OCI-LY7 (cell line): ENCODE measurements at regions not wholly inside any gene's neighbourhood (a gene's known extent, or its start where the extent isn't known, plus 50 kb on each side); places are given as distances from the start of the nearest gene placed in this dataset.

Source experiments
- BruUV-seq: library from RNA; stranded (reverse); fragments of 400-500 nt; replicated peaks from 2 replicates; lab custom pipeline; 2021; lab: Mats Ljungman, UMichigan
- CTCF ChIA-PET: fragments of 300-600 bp; sonication (Branson Sonifier 250); formaldehyde crosslinking; loops from one replicate; lab custom pipeline; 2022; ENCODE audit warnings: antibody characterized with exemption; ENCODE audit not compliant: unreplicated experiment; lab: Charles Lee
- POLR2A ChIA-PET: fragments of 300-600 bp; sonication (Branson Sonifier 250); formaldehyde crosslinking; loops from one replicate; lab custom pipeline; 2022; ENCODE audit warnings: antibody characterized with exemption; lab: Charles Lee
- DNase-seq: peaks from one replicate; pipeline ENCODE4 v3.0.0-alpha.2; 2015; ENCODE audit warnings: low spot score
- H2AFZ ChIP-seq: fragments of 200-600 bp; sonication (generic), shearing (Covaris generic); 2 replicates; pipeline ENCODE4 v1.6.1; 2014; ENCODE audit warnings: mild to moderate bottlenecking, antibody characterized with exemption, low read length, moderate library complexity
- H3K27ac ChIP-seq: fragments of 200-600 bp; sonication (generic); 2 replicates; pipeline ENCODE4 v1.5.1; 2014; ENCODE audit warnings: mixed run types, low read depth, mild to moderate bottlenecking, moderate library complexity, low read length, inconsistent platforms; ENCODE audit not compliant: poor library complexity, severe bottlenecking
- H3K36me3 ChIP-seq: fragments of 200-600 bp; sonication (generic); 2 replicates; pipeline ENCODE4 v1.6.1; 2014; ENCODE audit warnings: mild to moderate bottlenecking, antibody characterized with exemption, low read length, moderate library complexity, mixed read lengths; ENCODE audit not compliant: insufficient read depth
- H3K4me1 ChIP-seq: fragments of 200-600 bp; sonication (generic); 2 replicates; pipeline ENCODE4 v1.5.1; 2014; ENCODE audit warnings: mild to moderate bottlenecking, low read length; ENCODE audit not compliant: insufficient read depth, poor library complexity, severe bottlenecking
- H3K4me2 ChIP-seq: fragments of 200-600 bp; sonication (generic); 2 replicates; pipeline ENCODE4 v1.6.1; 2014; ENCODE audit warnings: mild to moderate bottlenecking, low read length
- H3K4me3 ChIP-seq: fragments of 200-600 bp; sonication (generic); 2 replicates; pipeline ENCODE4 v1.5.1; 2014; ENCODE audit warnings: mild to moderate bottlenecking, low read depth, low read length; ENCODE audit not compliant: poor library complexity, severe bottlenecking
- H3K79me2 ChIP-seq: fragments of 200-600 bp; sonication (generic); 2 replicates; pipeline ENCODE4 v1.6.1; 2016; ENCODE audit warnings: low read depth, mild to moderate bottlenecking, low read length, moderate library complexity, mixed read lengths; ENCODE audit not compliant: insufficient read depth
- H3K9me2 ChIP-seq: fragments of 200-600 bp; sonication (generic); 2 replicates; pipeline ENCODE4 v1.6.1; 2016; ENCODE audit warnings: mild to moderate bottlenecking, low read length, mixed read lengths; ENCODE audit not compliant: insufficient read depth
- H3K9me3 ChIP-seq: fragments of 200-600 bp; sonication (generic); 2 replicates; pipeline ENCODE4 v1.6.1; 2014; ENCODE audit warnings: mild to moderate bottlenecking, mixed run types, low read length, mixed read lengths
- H4K20me1 ChIP-seq: fragments of 200-600 bp; sonication (generic); 2 replicates; pipeline ENCODE4 v1.6.1; 2014; ENCODE audit warnings: mild to moderate bottlenecking, antibody characterized with exemption, low read length, moderate library complexity, mixed read lengths; ENCODE audit not compliant: insufficient read depth
- EZH2phosphoT487 ChIP-seq: fragments of 200-600 bp; sonication (generic); IDR thresholded peaks from 2 replicates; pipeline ENCODE4 v1.6.1; 2018; ENCODE audit warnings: low read depth, borderline replicate concordance, mild to moderate bottlenecking, mixed run types, antibody characterized with exemption, low read length, moderate library complexity, mixed read lengths
- intact Hi-C: fragments of 100-400 bp; cut with micrococcal nuclease; formaldehyde crosslinking; loops from one replicate; pipeline ENCODE4 v1.10.0; 2022; ENCODE audit not compliant: unreplicated experiment
- TF ChIP-seq, protein P1 (sequence below): fragments of 200-600 bp; sonication (generic); conservative IDR thresholded peaks from 2 replicates; pipeline ENCODE4 v1.5.1; 2014; ENCODE audit warnings: mild to moderate bottlenecking, antibody characterized with exemption, low read length, moderate library complexity, mixed read lengths

- DNase-seq: no peak
- ChIA-PET CTCF (no interaction called here), POLR2A (interaction anchor here (0.6 kb wide), 1 partner anchor 14 kb away, joined by 3 read pairs; no protein-coding TSS in a partner anchor)
- Histone ChIP-seq H3K4me3 (no peak overlapping the region), H3K9me2 (no peaks in the 10 kb centered on the region), H3K27ac (no peak overlapping the region), H3K4me1 (no peaks in the 10 kb centered on the region), H4K20me1 (no peaks in the 10 kb centered on the region; the same call in 1 of the 2 replicates), H2AFZ (no peak overlapping the region), H3K79me2 (no peaks in the 10 kb centered on the region), H3K9me3 (no peaks in the 10 kb centered on the region), H3K4me2 (no peak overlapping the region), H3K36me3 (no peaks in the 10 kb centered on the region)
- TF ChIP-seq EZH2phosphoT487: no peak
- TF ChIP-seq, protein P1, sequence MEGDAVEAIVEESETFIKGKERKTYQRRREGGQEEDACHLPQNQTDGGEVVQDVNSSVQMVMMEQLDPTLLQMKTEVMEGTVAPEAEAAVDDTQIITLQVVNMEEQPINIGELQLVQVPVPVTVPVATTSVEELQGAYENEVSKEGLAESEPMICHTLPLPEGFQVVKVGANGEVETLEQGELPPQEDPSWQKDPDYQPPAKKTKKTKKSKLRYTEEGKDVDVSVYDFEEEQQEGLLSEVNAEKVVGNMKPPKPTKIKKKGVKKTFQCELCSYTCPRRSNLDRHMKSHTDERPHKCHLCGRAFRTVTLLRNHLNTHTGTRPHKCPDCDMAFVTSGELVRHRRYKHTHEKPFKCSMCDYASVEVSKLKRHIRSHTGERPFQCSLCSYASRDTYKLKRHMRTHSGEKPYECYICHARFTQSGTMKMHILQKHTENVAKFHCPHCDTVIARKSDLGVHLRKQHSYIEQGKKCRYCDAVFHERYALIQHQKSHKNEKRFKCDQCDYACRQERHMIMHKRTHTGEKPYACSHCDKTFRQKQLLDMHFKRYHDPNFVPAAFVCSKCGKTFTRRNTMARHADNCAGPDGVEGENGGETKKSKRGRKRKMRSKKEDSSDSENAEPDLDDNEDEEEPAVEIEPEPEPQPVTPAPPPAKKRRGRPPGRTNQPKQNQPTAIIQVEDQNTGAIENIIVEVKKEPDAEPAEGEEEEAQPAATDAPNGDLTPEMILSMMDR: no peak
- intact Hi-C loops: no loop called here
- BruUV-seq: no TSS peak
Measured at GRCh38 chr5:26578002-26578401, 460.4 kb downstream of the CDH9 start.

DNA sequence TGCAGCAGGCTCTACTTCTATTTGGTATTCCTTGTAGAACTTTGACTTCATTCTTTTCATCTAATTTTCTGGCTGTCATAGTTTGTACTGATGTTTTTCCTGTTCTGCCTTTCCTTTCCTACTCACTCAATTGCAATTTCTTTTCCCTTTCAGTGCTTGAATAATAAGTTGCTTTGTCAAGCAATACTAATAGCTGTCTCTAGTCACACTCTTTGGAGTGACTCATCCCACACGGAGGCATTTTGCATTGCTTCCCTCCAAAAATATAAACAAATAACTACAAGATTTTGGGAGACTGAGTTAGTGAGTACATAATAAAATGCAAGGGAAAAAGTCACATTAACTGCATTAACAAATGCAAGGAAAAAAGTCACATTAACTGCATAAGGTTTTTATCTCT lies 465.9 kb downstream of the CDH9 start:
- Histone ChIP-seq H3K9me2 (no peaks in the 10 kb centered on the region), H2AFZ (no peak overlapping the region), H4K20me1 (no peaks in the 10 kb centered on the region), H3K27ac (no peak overlapping the region), H3K36me3 (no peaks in the 10 kb centered on the region), H3K9me3 (no peaks in the 10 kb centered on the region), H3K4me1 (no peaks in the 10 kb centered on the region), H3K4me3 (no peak overlapping the region), H3K4me2 (no peak overlapping the region), H3K79me2 (no peaks in the 10 kb centered on the region)
- no peak for TF ChIP-seq EZH2phosphoT487
- TF ChIP-seq, protein P1: no peak
- no TSS peak for BruUV-seq
- intact Hi-C loops: no loop called here
- no peak for DNase-seq
- POLR2A ChIA-PET: interaction anchor here (0.6 kb wide), 1 partner anchor 48 kb away, joined by 3 read pairs; no protein-coding TSS in a partner anchor
- CTCF ChIA-PET: no interaction called here

GRCh38 chr5:26569929-26570258 lies 468.5 kb downstream of the CDH9 start:
- no peaks in the 10 kb centered on the region for H3K79me2 ChIP-seq

More at GRCh38 chr5:26569929-26570258, 468.5 kb downstream of the CDH9 start:
- Histone ChIP-seq H3K9me3 (no peaks in the 10 kb centered on the region), H3K4me1 (no peaks in the 10 kb centered on the region), H3K27ac (no peak overlapping the region), H3K4me3 (no peak overlapping the region), H3K36me3 (no peaks in the 10 kb centered on the region), H4K20me1 (no peaks in the 10 kb centered on the region), H3K4me2 (no peak overlapping the region), H3K9me2 (no peaks in the 10 kb centered on the region), H2AFZ (no peak overlapping the region)
- DNase-seq: no peak
- BruUV-seq: no TSS peak
- ChIA-PET POLR2A (no interaction called here), CTCF (no interaction called here)
- TF ChIP-seq EZH2phosphoT487: no peak
- TF ChIP-seq, protein P1: no peak
- intact Hi-C loops: no loop called here
